NCI-H2196 treated with DMSO at 0.1 percent for 48 hours (cell line): ENCODE measurements at regions not wholly inside any gene's neighbourhood (a gene's known extent, or its start where the extent isn't known, plus 50 kb on each side); places are given as distances from the start of the nearest gene placed in this dataset.
"Not testable (repeated sequence)": the region's sequence is repeated elsewhere in the genome, so short reads cannot be mapped to it uniquely, and the experiment has no call there.

Experiments
- DNase-seq: peaks from one replicate; lab custom pipeline; 2025; ENCODE audit not compliant: unreplicated experiment; lab: John Stamatoyannopoulos, UW

DNA sequence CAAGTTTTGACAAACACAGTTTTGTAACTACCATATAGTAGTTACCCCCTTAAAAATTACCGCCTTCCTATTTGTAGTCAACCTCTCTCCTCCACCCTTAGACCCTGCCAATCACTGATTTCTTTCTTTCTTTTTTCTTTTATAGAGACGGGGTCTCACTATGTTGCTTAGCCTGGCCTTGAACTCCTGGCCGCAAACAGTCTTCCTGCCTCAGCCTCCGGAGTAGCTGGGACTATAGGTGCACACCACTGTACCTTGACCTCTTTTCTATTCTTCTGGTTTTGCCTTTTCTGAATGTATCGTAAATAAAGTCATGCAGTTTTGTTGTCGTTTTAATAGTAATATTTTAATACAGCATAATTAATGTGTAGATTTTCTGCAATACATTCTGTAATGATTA lies 460.3 kb downstream of the EPM2A start:
- no peak for DNase-seq

DNA sequence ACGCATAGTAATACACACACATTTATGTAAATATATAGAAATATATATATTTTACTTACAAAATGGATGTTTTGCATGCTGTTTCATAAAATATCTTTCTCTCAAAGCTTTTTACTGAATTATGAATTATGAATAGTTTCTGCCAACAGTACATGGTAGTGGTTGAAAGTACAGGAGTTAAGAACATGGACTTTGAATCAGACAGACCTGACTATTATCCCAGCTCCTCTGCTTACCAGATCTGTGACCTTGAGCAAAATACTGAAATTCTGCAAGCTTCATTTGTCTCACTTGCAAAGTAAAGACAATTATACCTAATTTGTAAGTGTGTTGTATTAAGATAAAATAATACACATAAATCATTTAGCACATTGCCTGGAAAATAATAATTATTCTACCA lies 459.5 kb downstream of the EPM2A start:
- DNase-seq: no peak

DNA sequence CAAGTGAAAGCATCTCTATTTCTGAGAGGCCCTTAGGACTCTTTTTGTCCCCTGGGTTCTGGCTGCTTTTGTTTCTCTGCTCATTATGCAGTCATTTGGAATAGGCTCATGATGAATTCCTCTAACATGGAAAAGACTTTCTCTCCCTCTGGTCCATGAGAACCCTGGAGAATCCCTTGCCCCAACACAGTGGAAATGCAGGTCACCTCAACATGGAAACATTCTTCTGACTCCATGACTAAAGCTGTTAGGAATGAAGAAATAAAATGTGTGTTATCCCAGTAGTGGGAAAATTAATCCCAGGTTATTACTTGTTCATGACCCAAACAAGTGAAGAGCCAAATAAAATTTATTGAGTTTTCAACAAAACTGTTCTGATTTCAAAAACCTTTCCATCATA lies 458.6 kb downstream of the EPM2A start:
- DNase-seq: no peak

DNA sequence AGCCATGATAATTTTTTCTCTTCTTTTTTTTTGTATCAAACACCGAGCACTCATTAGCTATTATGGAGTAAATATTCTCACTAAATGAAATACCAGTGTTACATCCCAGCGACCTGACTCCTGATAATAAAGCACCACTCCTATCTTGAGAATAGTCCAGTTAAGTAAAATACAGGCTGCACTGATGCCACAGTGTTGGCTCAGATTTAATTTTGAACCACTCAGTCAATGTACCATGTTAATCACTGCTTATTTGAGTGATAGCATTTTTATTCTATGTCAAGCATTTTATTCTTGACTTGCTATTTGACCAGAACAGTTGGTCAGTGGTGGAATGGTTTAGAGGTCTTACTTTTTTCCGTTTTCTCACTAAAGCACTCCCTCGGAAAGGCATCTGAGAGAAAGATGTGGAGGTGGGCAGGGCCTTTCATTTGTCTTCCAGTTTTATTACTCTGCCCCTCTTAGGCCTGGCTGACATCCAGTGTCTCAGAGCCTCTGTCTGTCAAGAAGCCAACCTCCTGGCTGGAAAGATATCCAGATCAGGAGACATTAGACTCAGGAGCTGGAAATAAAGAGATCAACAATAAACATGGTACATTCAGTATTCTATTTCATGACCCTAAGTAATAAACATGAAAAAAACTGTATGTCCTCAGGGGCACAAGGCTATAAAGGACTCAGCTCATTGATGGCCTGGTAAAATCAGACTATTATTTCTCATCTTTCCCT lies 457.8 kb downstream of the EPM2A start:
- no peak for DNase-seq

DNA sequence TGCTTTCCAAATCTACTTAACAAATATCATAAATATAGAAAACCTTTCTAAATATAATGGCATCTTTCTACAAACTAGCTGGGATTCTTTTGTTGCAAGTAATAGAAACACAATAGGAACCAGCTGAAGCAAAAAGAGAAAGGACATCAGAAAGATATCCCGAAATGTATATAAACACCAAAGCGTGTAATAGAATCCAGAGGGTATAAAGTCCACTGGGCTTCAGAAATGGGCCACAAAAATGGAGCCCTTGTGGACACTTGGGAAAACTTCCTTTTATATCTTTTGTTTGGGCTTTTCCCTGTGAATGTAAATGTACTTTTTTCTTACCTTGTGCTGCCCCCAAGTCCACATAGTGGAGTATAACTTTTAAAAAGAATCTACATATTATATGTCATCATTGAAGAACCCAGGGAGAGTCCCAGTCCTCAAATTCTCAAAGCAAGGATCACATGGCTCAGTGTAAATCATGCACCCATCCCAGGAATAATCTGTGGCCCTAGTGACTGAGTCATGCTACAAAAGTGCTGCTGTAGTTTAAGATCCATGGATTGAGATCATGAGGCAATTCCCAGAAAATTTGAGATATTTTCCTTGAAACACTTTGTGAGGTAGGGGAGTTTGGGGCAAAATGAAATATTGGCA lies 457.0 kb downstream of the EPM2A start:
- DNase-seq: no peak

DNA sequence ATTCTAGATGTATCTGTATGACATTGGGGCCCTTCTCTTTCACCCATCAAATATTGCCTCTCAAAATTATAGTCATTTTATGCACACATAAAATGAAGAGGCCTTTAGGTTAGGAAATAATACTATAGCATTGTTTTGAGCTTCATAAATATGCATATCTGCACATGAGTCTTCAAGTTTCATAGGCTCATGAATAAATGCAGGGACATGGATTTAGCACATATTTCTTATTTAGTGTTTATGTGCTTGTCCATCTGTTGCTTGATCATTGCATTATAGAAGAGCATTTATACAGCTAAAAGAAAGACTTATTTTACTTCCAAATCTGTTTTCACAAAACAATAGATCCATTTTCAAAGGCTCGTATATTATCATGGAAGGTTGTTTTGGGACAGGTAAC lies 455.8 kb downstream of the EPM2A start:
- DNase-seq: no peak

DNA sequence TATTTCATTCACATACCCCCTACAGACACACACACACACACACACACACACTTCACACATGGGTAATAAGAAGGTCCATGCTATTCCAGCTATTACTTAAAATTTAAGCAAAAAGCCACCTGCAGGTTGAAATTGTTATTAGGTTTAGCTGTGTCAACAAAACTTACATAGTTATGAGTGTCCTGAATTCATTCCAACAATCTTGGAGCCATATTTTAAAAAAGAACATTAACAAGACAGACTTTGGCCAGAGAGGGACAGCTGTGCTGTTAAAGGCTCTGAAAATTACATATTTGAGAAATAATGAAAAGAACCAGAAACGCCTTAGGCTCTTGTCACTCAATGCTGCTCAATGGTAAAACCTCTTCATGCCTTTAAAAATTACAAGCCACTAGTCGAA lies 455.3 kb downstream of the EPM2A start:
- DNase-seq: no peak

DNA sequence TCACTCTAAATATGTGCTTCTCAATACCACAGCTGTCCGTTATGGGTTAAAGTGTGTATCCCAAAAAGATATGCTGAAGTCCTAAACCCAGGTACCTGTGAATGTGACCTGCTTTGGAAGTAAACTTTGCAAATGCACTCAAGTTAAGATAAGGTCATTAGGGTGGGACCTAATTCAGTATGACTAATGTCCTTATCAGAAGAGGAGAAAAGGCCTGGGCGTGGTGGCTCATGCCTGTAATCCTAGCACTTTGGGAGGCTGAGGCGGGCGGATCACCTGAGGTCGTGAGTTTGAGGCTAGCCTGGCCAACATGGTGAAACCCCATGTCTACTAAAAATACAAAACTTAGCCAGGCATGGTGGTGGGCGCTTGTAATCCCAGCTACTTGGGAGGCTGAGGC lies 452.1 kb downstream of the EPM2A start:
- DNase-seq: not testable (repeated sequence)

DNA sequence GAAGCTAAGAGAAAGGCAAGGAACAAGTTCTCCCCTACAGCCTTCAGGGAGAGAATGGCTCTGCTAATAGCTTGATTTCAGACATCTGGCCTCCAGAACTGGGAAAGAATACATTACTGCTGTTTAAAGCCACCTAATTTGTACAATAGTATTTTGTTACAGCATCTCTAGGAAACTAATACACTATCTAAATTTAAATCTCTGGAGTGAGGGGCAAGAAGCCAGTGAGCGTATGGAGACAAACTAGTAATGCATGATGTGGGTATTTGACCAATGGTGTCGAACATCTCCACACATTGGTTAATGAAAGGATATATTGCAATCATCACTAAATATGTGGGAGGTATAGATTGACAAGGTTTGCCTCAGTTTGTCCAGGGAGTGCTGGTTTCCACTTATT lies 451.5 kb downstream of the EPM2A start:
- no peak for DNase-seq

DNA sequence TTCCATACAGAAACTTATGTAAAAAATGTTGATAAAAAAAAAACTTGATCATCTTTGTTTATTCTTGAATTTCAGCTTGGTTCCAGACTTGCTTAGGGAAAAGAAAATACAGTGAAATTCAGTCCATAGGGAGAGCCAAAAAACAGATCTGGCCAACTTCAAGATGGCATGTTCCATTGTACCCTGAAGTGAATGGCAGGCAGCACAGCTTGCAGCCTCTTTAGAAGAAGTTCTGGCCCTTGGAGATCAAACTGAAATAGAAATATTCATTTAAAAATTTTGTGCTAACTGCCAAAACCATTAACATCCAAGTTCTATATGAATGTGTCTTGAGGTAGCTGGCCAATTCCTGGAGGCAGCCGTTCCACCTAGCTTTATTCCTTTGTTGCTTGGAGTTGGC lies 448.4 kb downstream of the EPM2A start:
- no peak for DNase-seq

DNA sequence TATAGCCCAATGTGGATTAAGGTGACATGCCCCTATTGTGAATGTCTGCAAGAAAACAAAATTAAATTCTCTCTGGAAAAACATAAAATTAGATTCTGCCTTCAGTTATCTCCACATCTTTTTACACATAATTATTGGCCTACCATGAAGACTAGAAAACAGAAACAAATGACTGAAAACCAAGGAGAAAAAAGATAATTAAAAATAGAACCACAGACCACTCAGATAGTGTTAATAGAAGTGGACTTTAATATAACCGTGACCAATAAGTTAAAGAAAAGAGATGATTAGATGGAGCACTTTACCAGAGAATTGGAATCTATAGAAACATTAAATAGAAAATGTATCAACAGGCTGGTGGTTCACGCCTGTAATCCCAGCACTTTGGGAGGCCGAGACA lies 445.7 kb downstream of the EPM2A start:
- DNase-seq: no peak

DNA sequence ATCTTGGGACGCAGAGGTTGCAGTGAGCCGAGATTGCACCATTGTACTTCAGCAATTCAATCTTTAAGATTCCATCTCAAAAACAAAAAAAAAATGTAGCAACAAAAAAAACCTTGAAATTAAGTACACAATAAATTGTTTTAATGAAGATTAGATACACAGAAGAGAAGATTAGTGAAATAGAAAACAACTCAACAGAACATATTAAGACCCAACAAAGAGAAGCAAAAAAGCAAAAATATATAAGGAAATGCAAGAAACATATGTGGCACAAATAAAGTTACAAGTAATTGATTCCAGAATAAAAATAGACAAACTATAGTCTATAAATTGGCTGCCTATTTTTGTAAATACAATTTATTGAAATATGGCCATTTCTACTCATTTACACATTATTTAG lies 445.2 kb downstream of the EPM2A start:
- no peak for DNase-seq

DNA sequence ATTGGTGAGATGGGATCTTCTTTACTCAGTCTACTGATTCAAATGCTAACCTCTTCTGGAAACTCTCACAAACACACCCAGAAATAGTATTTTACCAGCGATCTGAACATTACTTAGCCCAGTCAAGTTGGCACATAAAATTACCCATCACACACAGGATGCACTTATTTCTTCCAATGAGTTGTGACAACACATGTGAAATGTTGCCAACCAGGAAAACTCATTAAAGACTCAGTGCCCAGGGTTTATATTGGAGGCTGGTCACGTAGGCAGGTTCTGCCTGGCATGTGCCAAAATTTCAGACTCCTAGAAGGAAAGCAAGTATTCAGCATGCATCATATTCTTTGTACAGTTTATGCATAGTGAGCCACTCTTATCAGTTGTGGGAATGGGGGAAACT lies 443.3 kb downstream of the EPM2A start:
- DNase-seq: no peak

DNA sequence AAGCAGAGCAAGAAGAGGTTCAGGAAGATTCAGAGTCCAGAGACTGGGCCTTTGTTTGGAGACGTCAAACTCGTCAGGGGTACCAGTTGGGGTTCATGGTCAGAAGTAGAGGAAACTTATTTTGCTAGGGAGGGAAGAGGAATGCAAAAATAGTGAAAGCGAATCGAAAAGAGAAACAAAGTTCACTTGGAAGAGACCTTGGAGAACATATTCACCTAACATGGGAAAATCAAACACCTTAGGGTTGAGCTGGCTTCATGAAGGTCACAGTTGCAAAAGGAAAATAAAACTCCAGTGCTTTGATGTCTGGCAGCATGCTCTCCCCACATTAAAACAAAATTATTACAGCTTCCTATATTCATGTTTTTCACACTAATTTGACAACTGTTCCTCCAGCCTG lies 440.4 kb downstream of the EPM2A start:
- DNase-seq: no peak

DNA sequence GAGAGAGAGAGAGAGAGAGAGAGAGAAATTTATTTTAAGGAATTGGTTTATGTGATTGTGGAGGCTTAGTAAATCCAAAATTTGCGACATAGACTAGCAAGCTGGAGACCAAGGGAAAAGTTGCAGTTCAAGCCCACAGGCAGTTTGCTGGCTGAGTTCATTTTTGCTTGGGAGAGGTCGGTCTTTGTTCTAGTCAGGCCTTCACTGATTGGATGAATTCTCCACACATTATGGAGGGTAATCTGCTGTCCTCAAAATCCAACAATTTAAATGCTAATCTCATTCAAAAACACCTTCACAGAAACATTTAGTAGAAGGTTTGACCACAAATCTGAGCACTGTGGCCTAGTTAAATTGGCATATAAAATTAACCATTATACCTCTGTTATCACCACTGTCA lies 439.6 kb downstream of the EPM2A start:
- DNase-seq: no peak

DNA sequence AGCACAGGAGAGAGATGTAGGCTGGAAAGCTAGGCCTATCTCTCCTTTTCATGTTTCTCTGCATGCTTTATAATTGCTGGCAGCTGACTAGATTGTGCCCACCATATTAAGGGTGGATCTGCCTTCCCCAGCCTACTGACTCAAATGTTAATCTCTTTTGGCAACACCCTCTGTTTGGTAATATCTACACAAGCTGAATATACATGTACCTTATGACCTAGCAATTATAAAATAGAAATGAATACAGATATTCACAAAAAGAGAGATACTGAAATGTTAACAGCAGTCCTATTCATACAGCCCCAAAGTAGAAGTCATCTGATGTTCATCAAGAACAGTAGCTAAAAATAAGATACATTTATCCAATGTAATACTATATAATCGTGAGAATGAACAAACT lies 429.6 kb downstream of the EPM2A start:
- no peak for DNase-seq

DNA sequence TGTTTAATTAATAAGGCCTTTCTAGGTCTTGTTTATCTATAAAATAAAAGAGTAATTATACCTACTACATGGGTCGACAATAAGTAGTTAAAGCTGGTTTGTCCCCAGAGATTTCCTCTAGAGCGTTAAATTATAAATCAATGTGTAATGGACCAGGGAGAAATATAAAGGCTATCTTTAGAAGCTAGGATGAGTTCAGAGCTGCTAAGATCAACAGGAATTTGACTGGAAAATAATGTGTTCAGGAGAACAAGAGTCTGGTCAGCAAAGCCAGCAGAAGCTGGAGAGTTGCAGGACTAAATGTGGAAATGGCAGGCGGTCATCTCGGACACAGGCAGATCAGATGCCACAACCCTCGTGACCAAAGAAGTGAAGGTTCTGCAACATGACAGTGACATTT lies 428.8 kb downstream of the EPM2A start:
- DNase-seq: no peak

DNA sequence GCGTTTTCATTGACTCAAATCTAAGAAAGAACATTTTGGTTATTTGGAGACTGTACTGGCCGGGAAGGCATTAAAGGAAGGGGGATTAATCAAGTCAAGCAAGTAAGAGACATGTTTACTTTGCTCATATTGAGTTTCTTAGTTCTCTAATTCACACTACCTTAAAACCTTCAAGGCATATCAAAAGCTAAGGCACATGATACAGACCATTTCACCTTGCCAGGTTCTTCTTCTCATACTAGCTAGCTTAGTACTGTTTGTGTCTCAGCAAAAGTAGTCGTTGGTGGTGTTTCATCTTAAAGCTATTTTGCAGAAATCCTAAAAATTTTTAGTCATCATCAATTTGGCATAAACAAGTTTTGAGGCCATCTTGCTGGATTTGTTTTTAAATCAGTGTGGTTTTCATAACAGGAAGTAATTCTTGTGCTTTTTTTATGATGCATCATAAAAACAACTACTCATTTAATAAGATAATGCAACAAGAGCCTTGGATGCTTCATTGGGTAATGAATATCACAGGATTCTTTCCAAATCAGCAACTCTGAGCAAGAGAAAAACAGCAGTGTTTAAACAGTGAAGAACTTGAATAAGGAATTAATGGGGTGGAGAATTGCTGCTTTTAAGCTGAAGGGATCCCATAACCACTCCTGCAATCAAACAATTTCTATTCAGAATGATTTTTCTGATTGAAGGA lies 425.3 kb downstream of the EPM2A start:
- no peak for DNase-seq

DNA sequence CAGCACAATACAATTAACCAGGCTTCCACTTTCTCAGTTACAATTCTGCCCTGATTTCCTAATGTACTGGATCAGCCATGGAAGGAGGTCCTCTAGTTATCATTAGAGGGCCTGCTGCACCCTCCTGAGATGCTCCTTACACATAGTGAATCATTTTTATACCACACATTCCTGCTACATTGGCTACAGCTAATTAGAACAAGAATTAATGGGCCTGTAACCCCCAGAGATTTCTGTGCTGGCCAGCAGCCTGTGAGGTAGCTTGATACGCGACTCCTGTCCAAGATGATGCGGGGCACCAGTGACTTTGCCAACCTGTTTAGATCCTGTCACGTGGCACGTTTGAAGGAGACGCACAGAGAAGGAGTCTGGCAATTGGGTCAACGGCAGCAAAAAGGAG lies 422.8 kb downstream of the EPM2A start:
- no peak for DNase-seq

DNA sequence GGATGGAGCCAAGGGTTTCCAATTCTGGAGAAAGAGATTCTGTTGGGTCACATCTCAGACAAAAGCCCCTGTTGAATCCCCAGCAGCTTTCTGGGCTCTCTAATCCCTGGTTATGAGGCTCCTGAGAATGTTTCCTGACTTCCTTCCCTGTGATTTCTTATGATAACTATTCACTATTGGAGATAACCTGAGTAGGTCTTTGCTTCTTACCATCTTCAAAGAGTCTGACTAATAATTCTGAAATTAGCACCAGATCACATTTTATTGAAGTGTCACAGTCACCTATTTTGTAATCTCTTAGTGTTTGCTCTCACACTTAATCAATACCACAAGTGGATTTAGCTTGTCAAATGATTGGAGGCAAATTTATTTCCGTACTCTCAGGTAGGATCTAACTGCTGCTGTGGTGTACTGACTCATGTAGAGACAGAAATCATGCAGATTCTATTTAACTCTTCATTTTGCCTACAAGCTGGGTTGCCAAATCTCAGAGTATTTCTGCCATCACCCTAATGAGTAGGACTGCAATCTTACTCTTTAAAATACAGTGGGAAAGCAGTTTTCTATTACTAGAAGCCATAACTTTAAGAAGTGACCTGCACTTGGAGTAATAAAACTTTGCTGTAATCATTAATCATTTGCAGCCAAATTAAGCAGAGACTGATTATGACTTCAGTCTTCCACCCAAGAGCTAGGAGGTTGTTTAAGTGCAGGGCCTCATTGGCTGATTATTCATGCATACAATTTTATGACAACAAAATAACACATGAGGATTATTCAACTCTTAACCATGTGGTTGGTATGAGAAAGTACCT lies 422.1 kb downstream of the EPM2A start:
- no peak for DNase-seq

DNA sequence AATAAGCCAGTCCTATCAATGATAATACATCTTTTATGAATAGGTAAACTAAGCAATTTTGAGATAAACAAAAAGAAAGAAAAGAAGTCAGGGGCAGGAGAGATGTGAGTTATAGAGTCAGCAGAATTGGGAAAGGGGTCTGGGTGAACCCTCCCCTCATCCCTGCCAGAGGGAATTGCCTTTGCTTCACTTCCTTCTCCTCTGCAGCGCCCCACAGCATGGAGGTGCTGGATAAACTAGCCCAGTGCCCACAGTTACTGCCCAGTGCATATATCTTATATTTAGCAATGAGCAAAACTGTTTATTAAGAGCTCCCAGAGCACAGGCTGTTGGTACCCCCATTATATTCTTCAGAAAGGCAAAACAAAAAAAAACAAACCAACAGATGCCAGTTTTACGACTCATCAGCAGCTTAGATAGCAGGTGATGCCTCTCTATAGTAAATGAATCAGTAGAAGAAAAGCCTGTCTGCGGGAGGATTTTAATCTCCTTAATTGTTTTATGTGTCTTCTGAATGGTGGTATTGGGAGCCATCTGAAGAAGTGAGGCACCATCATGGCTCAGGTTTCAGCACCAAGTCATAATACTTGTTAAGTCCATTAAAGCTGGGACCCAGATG lies 419.2 kb downstream of the EPM2A start:
- no peak for DNase-seq
